Endothelial cell (in vitro differentiated cells): ENCODE measurements at regions not wholly inside any gene's neighbourhood (a gene's known extent, or its start where the extent isn't known, plus 50 kb on each side); places are given as distances from the start of the nearest gene placed in this dataset.

Experiments
- DNase-seq: peaks from one replicate; pipeline ENCODE4 v3.0.0; 2021; ENCODE audit warnings: low spot score
- H3K27ac Mint-ChIP-seq: one replicate; pipeline ENCODE4 v1.8.0; 2021; ENCODE audit warnings: mixed read lengths, inconsistent platforms; ENCODE audit not compliant: unreplicated experiment
- H3K27me3 Mint-ChIP-seq: one replicate; pipeline ENCODE4 v1.8.0; 2021; ENCODE audit warnings: mild to moderate bottlenecking, moderate library complexity, mixed read lengths, inconsistent platforms; ENCODE audit not compliant: unreplicated experiment
- H3K36me3 Mint-ChIP-seq: one replicate; pipeline ENCODE4 v1.8.0; 2021; ENCODE audit warnings: mild to moderate bottlenecking, low read depth, mixed read lengths, inconsistent platforms; ENCODE audit not compliant: unreplicated experiment
- H3K4me1 Mint-ChIP-seq: one replicate; pipeline ENCODE4 v1.8.0; 2021; ENCODE audit warnings: mild to moderate bottlenecking, mixed read lengths, inconsistent platforms; ENCODE audit not compliant: unreplicated experiment
- H3K4me3 Mint-ChIP-seq: one replicate; pipeline ENCODE4 v1.8.0; 2021; ENCODE audit warnings: mild to moderate bottlenecking, mixed read lengths, inconsistent platforms; ENCODE audit not compliant: unreplicated experiment
- H3K9me3 Mint-ChIP-seq: one replicate; pipeline ENCODE4 v1.8.0; 2021; ENCODE audit warnings: mixed read lengths, inconsistent platforms; ENCODE audit not compliant: unreplicated experiment
- CTCF ChIP-seq: fragments of 200-600 bp; sonication (generic); IDR thresholded peaks from one replicate; pipeline ENCODE4 v1.5.0; 2021; ENCODE audit warnings: antibody characterized with exemption; ENCODE audit not compliant: unreplicated experiment

- no peak for TF ChIP-seq CTCF
- H3K4me3 Mint-ChIP-seq, result no peak overlapping the region
- no peak overlapping the region for H3K27ac Mint-ChIP-seq
Observed at GRCh38 chr17:71301063-71301462, 819.8 kb upstream of the SOX9 start.

DNA sequence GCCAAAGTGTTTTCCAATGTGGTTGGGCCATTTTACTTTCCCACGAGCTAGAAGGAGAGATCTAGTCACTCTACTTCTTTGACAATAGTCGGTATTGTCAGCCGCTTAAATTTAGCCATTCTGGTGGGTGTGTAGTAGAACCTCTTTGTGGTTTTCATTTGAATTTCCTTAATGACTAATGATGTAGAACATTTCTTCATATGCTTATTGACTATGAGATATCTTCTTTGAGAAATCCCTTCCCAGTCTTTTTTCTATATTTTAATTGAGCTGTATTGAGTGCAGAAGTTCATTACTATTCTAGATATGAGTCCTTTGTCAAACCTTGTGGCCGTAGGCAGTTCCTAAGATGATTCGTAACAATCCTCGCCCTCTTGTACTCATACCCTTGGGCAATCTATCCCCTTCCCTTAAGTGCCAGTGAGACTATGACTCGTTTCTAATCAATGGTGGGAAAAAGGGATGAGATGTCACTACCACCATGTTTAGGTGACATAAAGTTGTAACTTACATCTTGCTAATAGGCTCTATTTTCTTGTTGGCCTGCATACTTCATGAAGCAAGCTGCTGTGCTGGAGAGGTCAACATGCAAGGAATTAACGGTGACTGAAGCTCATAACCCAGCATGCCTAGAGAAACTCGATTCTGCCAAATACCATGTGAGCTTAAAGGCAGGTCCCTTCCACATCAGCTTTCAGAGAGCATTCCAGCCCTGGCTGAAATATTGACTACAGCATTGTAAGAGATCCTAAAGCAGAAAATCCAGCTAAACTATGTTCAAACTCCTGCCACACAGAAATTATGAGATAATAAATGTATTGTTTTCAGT, 817.9 kb upstream of the SOX9 start:
- H3K27ac Mint-ChIP-seq, result no peak overlapping the region
- no peaks in the 10 kb centered on the region for H3K27me3 Mint-ChIP-seq
- no peaks in the 10 kb centered on the region for H3K36me3 Mint-ChIP-seq
- no peak overlapping the region for H3K4me3 Mint-ChIP-seq
- DNase-seq, result no peak
- no peak for TF ChIP-seq CTCF
- H3K4me1 Mint-ChIP-seq, result no peaks in the 10 kb centered on the region
- H3K9me3 Mint-ChIP-seq, result no peaks in the 10 kb centered on the region

More at GRCh38 chr17:71301063-71301462, 819.8 kb upstream of the SOX9 start:
- DNase-seq, result no peak
- Mint-ChIP-seq H3K9me3 (no peaks in the 10 kb centered on the region), H3K4me1 (peaks cover 10% of the 10 kb centered on the region), H3K36me3 (no peaks in the 10 kb centered on the region), H3K27me3 (no peaks in the 10 kb centered on the region)

DNA sequence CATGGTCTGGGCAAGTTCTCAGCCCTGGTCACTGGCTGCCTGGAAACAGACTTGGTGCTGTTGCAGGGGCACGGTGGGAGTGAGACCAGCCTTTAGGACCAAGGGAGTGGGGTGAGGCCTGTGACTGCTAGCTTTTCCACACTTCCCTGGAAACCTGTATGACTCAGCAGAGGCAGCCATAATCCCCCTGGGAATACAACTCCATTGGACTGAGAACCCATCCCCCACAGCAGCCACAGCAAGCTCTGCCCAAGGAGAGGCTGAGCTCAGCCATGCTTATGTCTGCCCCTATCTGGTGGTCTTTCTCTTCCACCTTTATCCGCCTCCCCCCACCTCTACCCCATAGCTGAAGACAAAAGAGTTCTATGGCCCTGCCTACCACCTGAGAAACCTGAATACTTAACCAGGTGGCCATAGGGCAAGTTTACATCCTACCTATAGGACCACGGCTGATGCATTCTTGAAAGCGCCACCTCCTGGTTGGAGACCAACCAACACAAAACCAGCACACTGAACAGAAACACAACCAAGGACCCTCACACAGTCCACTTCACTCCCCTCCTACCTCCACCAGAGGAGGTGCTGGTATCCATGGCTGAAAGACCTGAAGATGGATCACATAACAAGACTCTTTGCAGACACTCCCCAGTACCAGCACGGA, 816.2 kb upstream of the SOX9 start:
- Mint-ChIP-seq H3K4me1 (no peaks in the 10 kb centered on the region), H3K27me3 (no peaks in the 10 kb centered on the region), H3K36me3 (no peaks in the 10 kb centered on the region), H3K9me3 (no peaks in the 10 kb centered on the region), H3K4me3 (no peak overlapping the region), H3K27ac (no peak overlapping the region)
- DNase-seq, result no peak
- TF ChIP-seq CTCF, result no peak

- Mint-ChIP-seq H3K4me1 (no peaks in the 10 kb centered on the region), H3K9me3 (no peaks in the 10 kb centered on the region), H3K4me3 (no peak overlapping the region), H3K27ac (no peak overlapping the region), H3K36me3 (no peaks in the 10 kb centered on the region), H3K27me3 (no peaks in the 10 kb centered on the region)
- TF ChIP-seq CTCF, result no peak
- DNase-seq, result no peak
Observed at GRCh38 chr17:71313866-71314265, 807.0 kb upstream of the SOX9 start.

- Mint-ChIP-seq H3K9me3 (no peaks in the 10 kb centered on the region), H3K27ac (no peak overlapping the region), H3K4me3 (no peak overlapping the region), H3K36me3 (no peaks in the 10 kb centered on the region), H3K27me3 (no peaks in the 10 kb centered on the region), H3K4me1 (no peaks in the 10 kb centered on the region)
- DNase-seq, result no peak
- no peak for TF ChIP-seq CTCF
Observed at GRCh38 chr17:71315568-71315967, 805.3 kb upstream of the SOX9 start.
